H9 (cell line): ENCODE measurements at regions not wholly inside any gene's neighbourhood (a gene's known extent, or its start where the extent isn't known, plus 50 kb on each side); places are given as distances from the start of the nearest gene placed in this dataset.

Experiments used
- DNase-seq: peaks from one replicate; pipeline ENCODE4 v3.0.0-alpha.2; 2017
- H2AFZ ChIP-seq: one replicate; pipeline ENCODE4 v1.6.1; 2013; ENCODE audit warnings: mild to moderate bottlenecking, low read length, control low read depth, moderate library complexity
- H2AK5ac ChIP-seq: 2 replicates; pipeline ENCODE4 v1.6.1; 2013; ENCODE audit warnings: low read length, control low read depth, mixed read lengths; ENCODE audit not compliant: insufficient read length
- H2BK120ac ChIP-seq: one replicate; pipeline ENCODE4 v1.6.1; 2013; ENCODE audit warnings: low read depth, mild to moderate bottlenecking, low read length, control low read depth, inconsistent platforms; ENCODE audit not compliant: poor library complexity, severe bottlenecking
- H2BK12ac ChIP-seq: 2 replicates; pipeline ENCODE4 v1.6.1; 2013; ENCODE audit warnings: low read length, control low read depth, mixed read lengths, low read depth; ENCODE audit not compliant: insufficient read length
- H2BK15ac ChIP-seq: 2 replicates; pipeline ENCODE4 v1.6.1; 2013; ENCODE audit warnings: low read depth, low read length, control low read depth
- H2BK20ac ChIP-seq: one replicate; pipeline ENCODE4 v1.6.1; 2013; ENCODE audit warnings: low read depth, mild to moderate bottlenecking, low read length, control low read depth, inconsistent platforms; ENCODE audit not compliant: poor library complexity, severe bottlenecking
- H2BK5ac ChIP-seq: 2 replicates; pipeline ENCODE4 v1.6.1; 2013; ENCODE audit warnings: low read length, control low read depth, mixed read lengths; ENCODE audit not compliant: insufficient read length
- H3K14ac ChIP-seq: 2 replicates; pipeline ENCODE4 v1.6.1; 2013; ENCODE audit warnings: low read length, control low read depth; ENCODE audit not compliant: insufficient read depth
- H3K18ac ChIP-seq: 2 replicates; pipeline ENCODE4 v1.6.1; 2013; ENCODE audit warnings: low read depth, mild to moderate bottlenecking, mixed read lengths, low read length, control low read depth; ENCODE audit not compliant: insufficient read length
- H3K23ac ChIP-seq: 2 replicates; pipeline ENCODE4 v1.6.1; 2013; ENCODE audit warnings: low read length, control low read depth, mixed read lengths, low read depth; ENCODE audit not compliant: insufficient read length
- H3K23me2 ChIP-seq: 2 replicates; pipeline ENCODE4 v1.6.1; 2013; ENCODE audit warnings: low read depth, mild to moderate bottlenecking, mixed read lengths, low read length, control low read depth; ENCODE audit not compliant: insufficient read length, poor library complexity, severe bottlenecking
- H3K27ac ChIP-seq: 2 replicates; pipeline ENCODE4 v1.5.1; 2013; ENCODE audit warnings: low read length, control low read depth, mixed read lengths, low read depth; ENCODE audit not compliant: insufficient read length
- H3K27me3 ChIP-seq: 2 replicates; pipeline ENCODE4 v1.6.1; 2013; ENCODE audit warnings: low read length, control low read depth, inconsistent platforms; ENCODE audit not compliant: insufficient read depth
- H3K4ac ChIP-seq: 2 replicates; pipeline ENCODE4 v1.6.1; 2013; ENCODE audit warnings: low read depth, mild to moderate bottlenecking, control low read depth, inconsistent platforms, low read length, moderate library complexity
- H3K4me1 ChIP-seq: 2 replicates; pipeline ENCODE4 v1.6.1; 2013; ENCODE audit warnings: low read length, control low read depth, inconsistent platforms; ENCODE audit not compliant: insufficient read depth
- H3K4me2 ChIP-seq: 2 replicates; pipeline ENCODE4 v1.6.1; 2013; ENCODE audit warnings: low read length, control low read depth, mixed read lengths; ENCODE audit not compliant: insufficient read length, insufficient read depth
- H3K56ac ChIP-seq: 2 replicates; pipeline ENCODE4 v1.6.1; 2013; ENCODE audit warnings: low read depth, mild to moderate bottlenecking, mixed read lengths, low read length, control low read depth; ENCODE audit not compliant: insufficient read length
- H3K79me1 ChIP-seq: 2 replicates; pipeline ENCODE4 v1.6.1; 2013; ENCODE audit warnings: low read depth, mild to moderate bottlenecking, moderate library complexity, low read length, control low read depth, inconsistent platforms; ENCODE audit not compliant: insufficient read depth, poor library complexity, severe bottlenecking
- H3K79me2 ChIP-seq: 2 replicates; pipeline ENCODE4 v1.6.1; 2013; ENCODE audit warnings: low read length, control low read depth, inconsistent platforms; ENCODE audit not compliant: insufficient read depth
- H3K9ac ChIP-seq: 2 replicates; pipeline ENCODE4 v1.6.1; 2013; ENCODE audit warnings: low read length, control low read depth, mixed read lengths; ENCODE audit not compliant: insufficient read length; ENCODE audit errors: extremely low read depth
- H3K9me3 ChIP-seq: one replicate; pipeline ENCODE4 v1.6.1; 2013; ENCODE audit warnings: low read depth, low read length, inconsistent platforms; ENCODE audit not compliant: control insufficient read depth
- H3T11ph ChIP-seq: one replicate; pipeline ENCODE4 v1.6.1; 2013; ENCODE audit warnings: mild to moderate bottlenecking, low read length, control low read depth, inconsistent platforms
- H4K20me1 ChIP-seq: one replicate; pipeline ENCODE4 v1.6.1; 2013; ENCODE audit not compliant: control insufficient read depth, insufficient read length, insufficient read depth
- H4K5ac ChIP-seq: 2 replicates; pipeline ENCODE4 v1.6.1; 2013; ENCODE audit warnings: low read depth, mild to moderate bottlenecking, mixed read lengths, low read length, control low read depth; ENCODE audit not compliant: insufficient read length
- H4K8ac ChIP-seq: replicated peaks from 2 replicates; pipeline ENCODE4 v1.6.1; 2013; ENCODE audit warnings: low read length, control low read depth, mixed read lengths, low read depth; ENCODE audit not compliant: insufficient read length
- H4K91ac ChIP-seq: 2 replicates; pipeline ENCODE4 v1.6.1; 2013; ENCODE audit warnings: low read depth, mild to moderate bottlenecking, moderate library complexity, mixed read lengths, low read length, control low read depth; ENCODE audit not compliant: insufficient read length
- H3K27ac Mint-ChIP-seq, 3 experiments: 2 replicates in 2 of 3; 3 replicates in 1 of 3; pipeline ENCODE4 v1.8.0; 2020 to 2021; ENCODE audit warnings: mixed read lengths in 3 of 3, mild to moderate bottlenecking in 1 of 3, moderate library complexity in 1 of 3
- H3K27me3 Mint-ChIP-seq: 2 replicates; pipeline ENCODE4 v1.8.0; 2021; ENCODE audit warnings: low read depth, mild to moderate bottlenecking, moderate library complexity, mixed read lengths
- H3K36me3 Mint-ChIP-seq, 3 experiments: 2 replicates in 2 of 3; 3 replicates in 1 of 3; pipeline ENCODE4 v1.8.0; 2020 to 2021; ENCODE audit warnings: low read depth in 3 of 3, mixed read lengths in 3 of 3; ENCODE audit not compliant: insufficient read depth in 1 of 3
- H3K4me1 Mint-ChIP-seq, 2 experiments: 2 replicates each; pipeline ENCODE4 v1.8.0; 2020; ENCODE audit warnings: mixed read lengths in 2 of 2
- H3K4me3 Mint-ChIP-seq, 2 experiments: 2 replicates in 1 of 2; 3 replicates in 1 of 2; pipeline ENCODE4 v1.8.0; 2020 to 2021; ENCODE audit warnings: mild to moderate bottlenecking in 2 of 2, mixed read lengths in 2 of 2, moderate library complexity in 1 of 2
- H3K9me3 Mint-ChIP-seq, 2 experiments: 2 replicates in 1 of 2; 3 replicates in 1 of 2; pipeline ENCODE4 v1.8.0; 2020; ENCODE audit warnings: mild to moderate bottlenecking in 2 of 2, mixed read lengths in 2 of 2, moderate library complexity in 1 of 2
- WGBS: extraction: QIAGEN DNeasy Blood & Tissue Kit; methylation state at CpG from one replicate; pipeline ENCODE4 v1.1.7; 2013; ENCODE audit warnings: missing lambda C conversion rate, low lambda C conversion rate, mixed read lengths; ENCODE audit not compliant: insufficient read length; ENCODE audit errors: extremely low coverage; 5-methylcytosine and 5-hydroxymethylcytosine counted together
- TF ChIP-seq, protein P1 (sequence below): fragments of 200-600 bp; sonication (generic); conservative IDR thresholded peaks from 3 replicates; pipeline ENCODE4 v1.8.0; 2021; ENCODE audit warnings: antibody characterized with exemption, mild to moderate bottlenecking

- Histone ChIP-seq H3K14ac (no peak overlapping the region), H2BK12ac (no peak overlapping the region), H2AFZ (no peak overlapping the region), H3K9ac (no peak overlapping the region), H3K4ac (no peak overlapping the region), H3K27me3 (no peaks in the 10 kb centered on the region), H4K91ac (no peak overlapping the region), H3K4me2 (no peak overlapping the region), H4K5ac (no peak overlapping the region), H3K56ac (no peak overlapping the region), H3K79me1 (no peaks in the 10 kb centered on the region), H2AK5ac (no peak overlapping the region), H2BK5ac (no peak overlapping the region), H2BK15ac (no peak overlapping the region), H4K20me1 (no peaks in the 10 kb centered on the region), H3K9me3 (no peaks in the 10 kb centered on the region), H3K27ac (no peak overlapping the region), H3K79me2 (0 out of 2 replicates have a peak, but pooled peaks cover 1% of the 10 kb centered on the region), H2BK120ac (no peak overlapping the region), H3T11ph (no peak overlapping the region), H3K23ac (no peak overlapping the region), H4K8ac (no peak overlapping the region), H3K18ac (no peak overlapping the region), H3K4me1 (no peaks in the 10 kb centered on the region), H2BK20ac (no peak overlapping the region), H3K23me2 (no peaks in the 10 kb centered on the region)
- Mint-ChIP-seq H3K27me3 (no peaks in the 10 kb centered on the region; the same call in 1 of the 2 replicates), H3K4me1 (no peaks in the 10 kb centered on the region), H3K4me3 (no peak overlapping the region), H3K9me3 (no peaks in the 10 kb centered on the region), H3K27ac (no peak overlapping the region), H3K36me3 (no peaks in the 10 kb centered on the region; a peak in 1 of 7 replicates)
- DNase-seq: no peak
- TF ChIP-seq, protein P1, sequence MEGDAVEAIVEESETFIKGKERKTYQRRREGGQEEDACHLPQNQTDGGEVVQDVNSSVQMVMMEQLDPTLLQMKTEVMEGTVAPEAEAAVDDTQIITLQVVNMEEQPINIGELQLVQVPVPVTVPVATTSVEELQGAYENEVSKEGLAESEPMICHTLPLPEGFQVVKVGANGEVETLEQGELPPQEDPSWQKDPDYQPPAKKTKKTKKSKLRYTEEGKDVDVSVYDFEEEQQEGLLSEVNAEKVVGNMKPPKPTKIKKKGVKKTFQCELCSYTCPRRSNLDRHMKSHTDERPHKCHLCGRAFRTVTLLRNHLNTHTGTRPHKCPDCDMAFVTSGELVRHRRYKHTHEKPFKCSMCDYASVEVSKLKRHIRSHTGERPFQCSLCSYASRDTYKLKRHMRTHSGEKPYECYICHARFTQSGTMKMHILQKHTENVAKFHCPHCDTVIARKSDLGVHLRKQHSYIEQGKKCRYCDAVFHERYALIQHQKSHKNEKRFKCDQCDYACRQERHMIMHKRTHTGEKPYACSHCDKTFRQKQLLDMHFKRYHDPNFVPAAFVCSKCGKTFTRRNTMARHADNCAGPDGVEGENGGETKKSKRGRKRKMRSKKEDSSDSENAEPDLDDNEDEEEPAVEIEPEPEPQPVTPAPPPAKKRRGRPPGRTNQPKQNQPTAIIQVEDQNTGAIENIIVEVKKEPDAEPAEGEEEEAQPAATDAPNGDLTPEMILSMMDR: no peak
- no CpG with 5 or more reads among the region's 18 CpGs for WGBS
Measured at GRCh38 chr18:22613058-22613690, 195.5 kb upstream of the CTAGE1 start.
